HG03460 (cell line): ENCODE measurements at regions not wholly inside any gene's neighbourhood (a gene's known extent, or its start where the extent isn't known, plus 50 kb on each side); places are given as distances from the start of the nearest gene placed in this dataset.

Source experiments
- ATAC-seq: cut with Tn5 transposase; IDR thresholded peaks from one replicate; pipeline ENCODE4 v1.9.1; 2021; ENCODE audit not compliant: unreplicated experiment

- ATAC-seq = no peak
Observed at GRCh38 chr15:94021621-94022320, 209.6 kb upstream of the MCTP2 start.

- ATAC-seq = no peak
Observed at GRCh38 chr15:94019062-94019461, 212.3 kb upstream of the MCTP2 start.

- no peak for ATAC-seq
Observed at GRCh38 chr15:94015324-94015723, 216.0 kb upstream of the MCTP2 start.

- no peak for ATAC-seq
Observed at GRCh38 chr15:94008104-94009074, 223.0 kb upstream of the MCTP2 start.

GRCh38 chr15:94004697-94005096, 226.7 kb upstream of the MCTP2 start:
- ATAC-seq = no peak

GRCh38 chr15:94002041-94002440, 229.3 kb upstream of the MCTP2 start:
- no peak for ATAC-seq

GRCh38 chr15:94001255-94001801, 230.0 kb upstream of the MCTP2 start:
- ATAC-seq = no peak

GRCh38 chr15:94000606-94001005, 230.8 kb upstream of the MCTP2 start:
- ATAC-seq = no peak

- ATAC-seq = no peak
Observed at GRCh38 chr15:93997071-93997658, 234.2 kb upstream of the MCTP2 start.

- ATAC-seq = no peak
Observed at GRCh38 chr15:93989440-93989998, 241.8 kb upstream of the MCTP2 start.

GRCh38 chr15:93987068-93987467, 244.3 kb upstream of the MCTP2 start:
- no peak for ATAC-seq

- ATAC-seq = no peak
Observed at GRCh38 chr15:93986400-93986984, 244.9 kb upstream of the MCTP2 start.

GRCh38 chr15:93985925-93986324, 245.4 kb upstream of the MCTP2 start:
- no peak for ATAC-seq

- ATAC-seq = no peak
Observed at GRCh38 chr15:93985176-93985575, 246.2 kb upstream of the MCTP2 start.

- ATAC-seq = no peak
Observed at GRCh38 chr15:93983526-93983925, 247.8 kb upstream of the MCTP2 start.

GRCh38 chr15:93982226-93982727, 249.1 kb upstream of the MCTP2 start:
- no peak for ATAC-seq

GRCh38 chr15:93981706-93982105, 249.7 kb upstream of the MCTP2 start:
- no peak for ATAC-seq

- no peak for ATAC-seq
Observed at GRCh38 chr15:93980261-93980911, 251.0 kb upstream of the MCTP2 start.

- ATAC-seq = no peak
Observed at GRCh38 chr15:93974804-93975481, 256.4 kb upstream of the MCTP2 start.
